Heart left ventricle (tissue), 16 donors: ENCODE measurements at regions not wholly inside any gene's neighbourhood (a gene's known extent, or its start where the extent isn't known, plus 50 kb on each side); places are given as distances from the start of the nearest gene placed in this dataset.

Source experiments
- ATAC-seq, 4 donors: fragments of 200-7000 bp; cut with Tn5 transposase; one replicate each; pipeline ENCODE4 v1.9.1; 2020 to 2022; ENCODE audit warnings: moderate library complexity in 4 of 4, mild to moderate bottlenecking in 3 of 4, moderate number of reproducible peaks in 1 of 4
- DNase-seq, 5 donors: peaks; one replicate each; pipeline ENCODE4 v3.0.0-alpha.2; 2020
- H3K27ac ChIP-seq, 12 donors: fragments of 200-600 bp; sonication (generic) in 4 of 12; one replicate each; pipeline versions ENCODE4 v1.5.0 to v1.8.0; 2016 to 2022; ENCODE audit warnings: mild to moderate bottlenecking in 2 of 12
- H3K27me3 ChIP-seq, 9 donors: fragments of 200-600 bp; sonication (generic) in 2 of 9; one replicate each; pipeline versions ENCODE4 v1.5.1 to v1.8.0; 2016 to 2022; ENCODE audit warnings: mild to moderate bottlenecking in 3 of 9
- H3K36me3 ChIP-seq, 9 donors: fragments of 200-600 bp; sonication (generic) in 2 of 9; one replicate each; pipeline versions ENCODE4 v1.5.0 to v1.8.0; 2018 to 2022; ENCODE audit warnings: mild to moderate bottlenecking in 2 of 9
- H3K4me1 ChIP-seq, 12 donors: fragments of 200-600 bp; sonication (generic) in 4 of 12; one replicate each; pipeline versions ENCODE4 v1.5.0 to v1.8.0; 2016 to 2022; ENCODE audit warnings: mild to moderate bottlenecking in 3 of 12
- H3K4me3 ChIP-seq, 12 donors: fragments of 200-600 bp; sonication (generic) in 4 of 12; one replicate each; pipeline versions ENCODE4 v1.5.0 to v1.8.0; 2017 to 2022; ENCODE audit warnings: mild to moderate bottlenecking in 9 of 12, moderate library complexity in 4 of 12
- H3K9me3 ChIP-seq, 12 donors: fragments of 200-600 bp; sonication (generic) in 4 of 12; one replicate each; pipeline versions ENCODE4 v1.5.0 to v1.8.0; 2016 to 2022; ENCODE audit warnings: mild to moderate bottlenecking in 1 of 12
- CTCF ChIP-seq, 12 donors: fragments of 200-600 bp; sonication (generic) in 4 of 12; IDR thresholded peaks; one replicate each; pipeline versions ENCODE4 v1.5.0 to v1.8.0; 2018 to 2022; ENCODE audit warnings: antibody characterized with exemption in 12 of 12, mild to moderate bottlenecking in 5 of 12
- POLR2A ChIP-seq, 2 donors: fragments of 450-650 bp; IDR thresholded peaks; one replicate each; pipeline ENCODE4 v1.6.1; 2017; ENCODE audit warnings: antibody characterized with exemption in 2 of 2, mild to moderate bottlenecking in 2 of 2, moderate library complexity in 2 of 2
- WGBS, 4 donors: extraction: QIAGEN DNeasy Blood & Tissue Kit in 2 of 4; methylation state at CpG; one replicate each; pipeline versions ENCODE4 v1.1.5 to v1.1.7; 2013 to 2018; 5-methylcytosine and 5-hydroxymethylcytosine counted together
- intact Hi-C, 10 donors: fragments of 100-400 bp; cut with DNase I; formaldehyde crosslinking; loops; one replicate each; pipeline versions ENCODE4 v1.11.1 to v1.14.2; 2022
- donor health status: ischemic (EF 13 %, LVEDD 7.1; RV severe dilation, severe dysfunction).
- donor health status: healthy with polysubstance abuse.
- donor health status: DM: no; HTN: yes; CAD: no.
- donor health status: DM: no; HTN: no; CAD: no.
- donor health status: ischemic (EF 25% LVEDD 6.9; RV normal size, moderate dysfunction).
- donor health status: ischemic (EF 25% LVEDD 5.7; RV mildly dilated, moderate dysfunction).
- donor health status: healthy.
- donor health status: DM: yes; HTN: yes; CAD: no.
- donor health status: ischemic (EF 35%, LVEDD 5.7; RV mildly dilated, moderate dysfunction).
- donor health status: nonischemic (EF 11% LVEDD 7.7; RV severe dilation, severe dysfunction).
- donor health status: DM: yes; HTN: yes; CAD: no.
- donor health status: PGD.
- donor health status: ischemic (EF 29% LVEDD 5.4; RV normal size, mild dysfunction).
- donor health status: nonischemic (EF 23%, LVEDD 6.1; RV moderate dilation, normal function).

GRCh38 chr14:98935921-98936320 lies 336.1 kb downstream of the BCL11B start:
- Histone ChIP-seq H3K4me3 (no peak overlapping the region), H3K4me1 (no peaks in the 10 kb centered on the region), H3K27me3 (peaks cover 0 to 12% (median 0%) of the 10 kb centered on the region in 9 donors), H3K9me3 (no peaks in the 10 kb centered on the region), H3K27ac (no peak overlapping the region), H3K36me3 (no peaks in the 10 kb centered on the region)
- DNase-seq (no peak), ATAC-seq (no peak)
- WGBS, 4 donors: 89 to 93% (median 92%) methylated on average over 9 of the region's 9 CpGs
- no peak for TF ChIP-seq POLR2A (IDR thresholded peaks at IDR 0.05)
- no peak for TF ChIP-seq CTCF (IDR thresholded peaks at IDR 0.05)
- intact Hi-C loops: no loop called here

GRCh38 chr14:98937021-98937420 lies 335.0 kb downstream of the BCL11B start:
- WGBS, 4 donors: 50 to 58% (median 56%) methylated on average over 1 of the region's 1 CpG
- no peak for ATAC-seq
- DNase-seq: no peak

GRCh38 chr14:98937712-98938505 lies 334.1 kb downstream of the BCL11B start:
- TF ChIP-seq POLR2A (IDR thresholded peaks at IDR 0.05): no peak
- no peak for TF ChIP-seq CTCF (IDR thresholded peaks at IDR 0.05)
- H3K27ac ChIP-seq: no peak overlapping the region
- H3K27me3 ChIP-seq: peaks cover 0 to 12% (median 0%) of the 10 kb centered on the region in 9 donors
- DNase-seq (no peak), ATAC-seq (no peak)
- WGBS, 4 donors: 83 to 87% (median 85%) methylated on average over 6 of the region's 6 CpGs
- intact Hi-C loops: no loop called here
- no peaks in the 10 kb centered on the region for H3K9me3 ChIP-seq
- H3K4me3 ChIP-seq: no peak overlapping the region
- H3K36me3 ChIP-seq: no peaks in the 10 kb centered on the region
- no peaks in the 10 kb centered on the region for H3K4me1 ChIP-seq

More at GRCh38 chr14:98937021-98937420, 335.0 kb downstream of the BCL11B start:
- peaks cover 0 to 12% (median 0%) of the 10 kb centered on the region in 9 donors for H3K27me3 ChIP-seq
- no peak for TF ChIP-seq POLR2A (IDR thresholded peaks at IDR 0.05)
- TF ChIP-seq CTCF (IDR thresholded peaks at IDR 0.05): no peak
- no peaks in the 10 kb centered on the region for H3K9me3 ChIP-seq
- intact Hi-C loops: no loop called here
- H3K4me3 ChIP-seq: no peak overlapping the region
- H3K27ac ChIP-seq: no peak overlapping the region
- no peaks in the 10 kb centered on the region for H3K4me1 ChIP-seq
- no peaks in the 10 kb centered on the region for H3K36me3 ChIP-seq

DNA sequence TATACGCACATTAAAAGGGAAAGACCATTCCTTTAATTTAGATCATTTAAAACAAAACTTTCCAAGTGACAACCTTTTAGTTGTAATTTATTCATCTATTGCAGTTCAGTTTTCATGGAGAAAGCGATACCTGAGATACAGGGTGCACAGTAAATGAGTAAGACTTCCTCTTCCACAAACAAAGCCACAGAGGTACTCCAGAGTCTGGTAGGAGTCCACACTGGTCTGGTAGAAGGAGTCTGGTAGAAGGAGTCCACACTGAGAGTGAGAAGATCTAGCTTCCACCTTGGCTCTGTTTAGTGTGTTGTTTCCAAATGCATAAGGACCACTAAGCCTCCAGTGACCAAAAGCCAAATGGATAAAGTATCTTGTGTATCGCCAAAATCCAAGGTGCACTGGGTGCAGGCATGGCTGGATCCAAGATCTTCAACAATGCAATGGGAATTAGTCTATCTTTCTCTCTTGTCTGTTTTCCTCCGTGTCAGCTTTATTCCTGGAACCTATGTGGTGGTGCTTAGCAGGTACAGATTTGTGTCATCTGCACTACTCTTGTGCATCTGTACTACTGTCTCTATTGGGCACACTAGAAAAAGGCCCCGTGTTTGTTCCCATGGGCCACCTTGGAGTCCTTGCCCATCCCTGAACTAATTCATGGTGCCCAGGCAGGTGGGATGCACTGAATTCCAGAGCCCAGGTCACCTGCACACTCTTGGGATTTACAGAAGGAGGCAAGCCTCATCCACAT lies 331.1 kb downstream of the BCL11B start:
- H3K36me3 ChIP-seq: no peaks in the 10 kb centered on the region
- H3K4me3 ChIP-seq: no peak overlapping the region
- H3K4me1 ChIP-seq: peaks cover 0 to 7% (median 0%) of the 10 kb centered on the region in 12 donors
- H3K27me3 ChIP-seq: peaks cover 0 to 14% (median 0%) of the 10 kb centered on the region in 9 donors
- no peaks in the 10 kb centered on the region for H3K9me3 ChIP-seq
- no peak for TF ChIP-seq POLR2A (IDR thresholded peaks at IDR 0.05)
- H3K27ac ChIP-seq: no peak overlapping the region
- ATAC-seq: no peak
- no peak for DNase-seq
- WGBS, 4 donors: 80 to 91% (median 83%) methylated on average over 5 of the region's 5 CpGs
- intact Hi-C loops: no loop called here
